H1 (cell line): ENCODE measurements at regions not wholly inside any gene's neighbourhood (a gene's known extent, or its start where the extent isn't known, plus 50 kb on each side); places are given as distances from the start of the nearest gene placed in this dataset.
A peak's percentile ranks its signal among the peaks of the same experiment; 100 is the strongest.

Experiments used
- CTCF ChIA-PET: fragments of 300-600 bp; sonication (Branson Sonifier 250); formaldehyde crosslinking; loops from one replicate; lab custom pipeline; 2021; ENCODE audit not compliant: partially characterized antibody; lab: Charles Lee
- POLR2A ChIA-PET: fragments of 300-600 bp; sonication (Branson Sonifier 250); formaldehyde crosslinking; loops from one replicate; lab custom pipeline; 2021; ENCODE audit warnings: inconsistent platforms; ENCODE audit not compliant: partially characterized antibody; lab: Charles Lee
- DNase-seq, 2 experiments: peaks; one replicate each; pipeline versions ENCODE4 v3.0.0 to v3.0.0-alpha.2; 2010 to 2022; ENCODE audit warnings: low spot score in 2 of 2, low read depth in 1 of 2, mixed read lengths in 1 of 2
- FAIRE-seq: peaks from 2 replicates; lab custom pipeline; 2011; peaks lifted over from hg19 to GRCh38; lab: Jason Lieb, UNC
- H2AFZ ChIP-seq: 2 replicates; pipeline ENCODE4 v1.8.1; 2012; ENCODE audit warnings: low read length, inconsistent platforms
- H2AK5ac ChIP-seq: 2 replicates; pipeline ENCODE4 v1.6.1; 2013; ENCODE audit warnings: low read depth, low read length
- H2BK120ac ChIP-seq: replicated peaks from 2 replicates; pipeline ENCODE3; 2013; ENCODE audit warnings: low read depth, low read length, inconsistent platforms
- H2BK12ac ChIP-seq: 2 replicates; pipeline ENCODE4 v1.6.1; 2013; ENCODE audit warnings: low read depth, low read length
- H2BK15ac ChIP-seq: 2 replicates; pipeline ENCODE4 v1.6.1; 2013; ENCODE audit warnings: low read length
- H2BK20ac ChIP-seq: 2 replicates; pipeline ENCODE4 v1.6.1; 2013; ENCODE audit warnings: low read length
- H2BK5ac ChIP-seq: 2 replicates; pipeline ENCODE4 v1.6.1; 2013; ENCODE audit warnings: low read depth, low read length
- H3K14ac ChIP-seq: 2 replicates; pipeline ENCODE4 v1.6.1; 2013; ENCODE audit warnings: inconsistent platforms; ENCODE audit not compliant: insufficient read length
- H3K18ac ChIP-seq: 2 replicates; pipeline ENCODE4 v1.6.1; 2013; ENCODE audit warnings: low read length; ENCODE audit errors: extremely low read depth
- H3K23ac ChIP-seq: 2 replicates; pipeline ENCODE4 v1.6.1; 2013; ENCODE audit warnings: inconsistent platforms; ENCODE audit not compliant: insufficient read length
- H3K23me2 ChIP-seq: 2 replicates; pipeline ENCODE4 v1.6.1; 2013; ENCODE audit warnings: low read depth, low read length
- H3K27ac ChIP-seq: 2 replicates; pipeline ENCODE4 v1.6.1; 2011; ENCODE audit warnings: low read depth, low read length, inconsistent platforms
- H3K27me3 ChIP-seq, 4 experiments: replicated peaks in 1 of 4; 1 replicate in 1 of 4; 2 replicates in 3 of 4; pipeline versions ENCODE4 v1.6.1 to v1.8.1; 2011 to 2013; ENCODE audit warnings: low read length in 3 of 4, mild to moderate bottlenecking in 3 of 4, inconsistent platforms in 2 of 4, mixed read lengths in 2 of 4, moderate library complexity in 1 of 4; ENCODE audit not compliant: control insufficient read depth in 3 of 4, insufficient read depth in 3 of 4; ENCODE audit errors: extremely low read depth in 1 of 4
- H3K36me3 ChIP-seq, 4 experiments: 2 replicates each; pipeline versions ENCODE4 v1.6.1 to v1.8.1; 2011 to 2013; ENCODE audit warnings: mild to moderate bottlenecking in 4 of 4, low read length in 3 of 4, moderate library complexity in 2 of 4, control low read depth in 1 of 4, inconsistent platforms in 1 of 4; ENCODE audit not compliant: insufficient read depth in 4 of 4, control insufficient read depth in 2 of 4
- H3K4ac ChIP-seq: replicated peaks from 2 replicates; pipeline ENCODE3; 2013; ENCODE audit warnings: low read length, low read depth, mixed read lengths, inconsistent platforms; ENCODE audit not compliant: insufficient read length
- H3K4me1 ChIP-seq, 4 experiments: replicated peaks in 1 of 4; 1 replicate in 1 of 4; 2 replicates in 3 of 4; pipeline versions ENCODE4 v1.6.1 to v1.8.1; 2011 to 2013; ENCODE audit warnings: low read length in 3 of 4, inconsistent platforms in 2 of 4, mixed read lengths in 1 of 4; ENCODE audit not compliant: insufficient read depth in 4 of 4, control insufficient read depth in 3 of 4
- H3K4me2 ChIP-seq, 2 experiments: 2 replicates each; pipeline versions ENCODE4 v1.6.1 to v1.8.1; 2011 to 2013; ENCODE audit warnings: low read depth in 2 of 2, low read length in 2 of 2, control low read depth in 1 of 2, inconsistent platforms in 1 of 2, mild to moderate bottlenecking in 1 of 2; ENCODE audit not compliant: insufficient read depth in 1 of 2
- H3K4me3 ChIP-seq, 4 experiments: fragments of 200-600, 300-600 bp in 1 of 4; sonication (generic), shearing (Covaris generic), sonication (Bioruptor Twin) in 1 of 4; 2 replicates each; pipeline versions ENCODE4 v1.5.1 to v1.8.1; 2011 to 2016; ENCODE audit warnings: low read length in 4 of 4, low read depth in 3 of 4, control low read depth in 2 of 4, inconsistent platforms in 2 of 4, mild to moderate bottlenecking in 2 of 4, mixed read lengths in 1 of 4, moderate library complexity in 1 of 4; ENCODE audit not compliant: insufficient read depth in 2 of 4; ENCODE audit errors: extremely low read depth in 1 of 4
- H3K56ac ChIP-seq: replicated peaks from 2 replicates; pipeline ENCODE3; 2013; ENCODE audit warnings: low read depth, mild to moderate bottlenecking, mixed read lengths, low read length, inconsistent platforms; ENCODE audit not compliant: insufficient read length
- H3K79me1 ChIP-seq: 2 replicates; pipeline ENCODE4 v1.6.1; 2013; ENCODE audit warnings: low read depth, low read length, control low read depth
- H3K79me2 ChIP-seq, 2 experiments: 2 replicates each; pipeline versions ENCODE4 v1.6.1 to v1.8.1; 2012 to 2013; ENCODE audit warnings: low read length in 2 of 2, mild to moderate bottlenecking in 2 of 2, inconsistent platforms in 1 of 2; ENCODE audit not compliant: insufficient read depth in 2 of 2, control insufficient read depth in 1 of 2
- H3K9ac ChIP-seq, 4 experiments: replicated peaks in 1 of 4; 1 replicate in 1 of 4; 2 replicates in 3 of 4; pipeline versions ENCODE4 v1.6.1 to v1.8.1; 2011 to 2013; ENCODE audit warnings: low read depth in 3 of 4, low read length in 3 of 4, control low read depth in 2 of 4, mild to moderate bottlenecking in 2 of 4, moderate library complexity in 2 of 4, inconsistent platforms in 1 of 4; ENCODE audit errors: extremely low read depth in 1 of 4
- H3K9me3 ChIP-seq, 2 experiments: 2 replicates each; pipeline versions ENCODE4 v1.6.1 to v1.8.1; 2012 to 2013; ENCODE audit warnings: mild to moderate bottlenecking in 2 of 2, moderate library complexity in 2 of 2, control low read depth in 1 of 2, inconsistent platforms in 1 of 2, low read depth in 1 of 2, low read length in 1 of 2, mixed read lengths in 1 of 2; ENCODE audit not compliant: insufficient read depth in 2 of 2
- H4K20me1 ChIP-seq, 2 experiments: replicated peaks in 1 of 2; 2 replicates each; pipeline versions ENCODE3 to v1.8.1; 2011 to 2013; ENCODE audit warnings: inconsistent platforms in 2 of 2, low read length in 2 of 2, mild to moderate bottlenecking in 1 of 2; ENCODE audit not compliant: insufficient read depth in 2 of 2, control insufficient read depth in 1 of 2
- H4K5ac ChIP-seq: 2 replicates; pipeline ENCODE4 v1.6.1; 2013; ENCODE audit warnings: low read length, low read depth, mixed read lengths, inconsistent platforms; ENCODE audit not compliant: insufficient read length
- H4K8ac ChIP-seq: 2 replicates; pipeline ENCODE4 v1.8.0; 2013; ENCODE audit warnings: mild to moderate bottlenecking, moderate library complexity, low read length, inconsistent platforms; ENCODE audit not compliant: insufficient read depth; ENCODE audit errors: extremely low read depth
- H4K91ac ChIP-seq: replicated peaks from 2 replicates; pipeline ENCODE3; 2013; ENCODE audit warnings: low read length, mixed read lengths, inconsistent platforms; ENCODE audit not compliant: insufficient read length
- BCL11A ChIP-seq, 2 experiments: IDR thresholded peaks; one replicate each; pipeline ENCODE4 v1.6.1; 2011; ENCODE audit warnings: low read depth in 2 of 2, low read length in 2 of 2, mild to moderate bottlenecking in 2 of 2
- CBX8 ChIP-seq: fragments of 300-800, 300-1000 bp; sonication (generic); IDR thresholded peaks from 2 replicates; pipeline ENCODE4 v1.7.1; 2016; ENCODE audit warnings: low read depth, low read length, borderline replicate concordance
- CREB1 ChIP-seq: IDR thresholded peaks from 2 replicates; pipeline ENCODE4 v1.6.1; 2012; ENCODE audit warnings: inconsistent platforms
- E2F6 ChIP-seq: IDR thresholded peaks from 2 replicates; pipeline ENCODE4 v1.6.1; 2012; ENCODE audit warnings: inconsistent platforms
- EP300 ChIP-seq, 2 experiments: IDR thresholded peaks; 1 replicate in 1 of 2; 2 replicates in 1 of 2; pipeline ENCODE4 v1.6.1; 2011 to 2012; ENCODE audit warnings: low read depth in 2 of 2, low read length in 2 of 2, mild to moderate bottlenecking in 2 of 2, borderline replicate concordance in 1 of 2, inconsistent platforms in 1 of 2, moderate library complexity in 1 of 2
- HDAC6 ChIP-seq: IDR thresholded peaks from one replicate; pipeline ENCODE4 v1.7.1; 2012; ENCODE audit warnings: low read depth, mild to moderate bottlenecking, inconsistent platforms, low read length, moderate library complexity
- KDM1A ChIP-seq: fragments of 200-600, 300-600 bp; sonication (generic); IDR thresholded peaks from 2 replicates; pipeline ENCODE4 v1.7.1; 2016; ENCODE audit warnings: mild to moderate bottlenecking, low read length, borderline replicate concordance
- MAFK ChIP-seq: IDR thresholded peaks from 2 replicates; pipeline ENCODE4 v1.6.1; 2012; ENCODE audit warnings: low read depth, mild to moderate bottlenecking, improper control_type of control experiment, low read length
- POLR2AphosphoS5 ChIP-seq: IDR thresholded peaks from 2 replicates; pipeline ENCODE4 v1.6.1; 2011; ENCODE audit warnings: low read depth, low read length
- RXRA ChIP-seq: IDR thresholded peaks from 2 replicates; pipeline ENCODE4 v1.6.1; 2011; ENCODE audit warnings: low read depth, mild to moderate bottlenecking, low read length, moderate library complexity; ENCODE audit not compliant: insufficient read depth
- SP1 ChIP-seq: IDR thresholded peaks from 2 replicates; pipeline ENCODE4 v1.6.1; 2011; ENCODE audit warnings: low read depth, low read length
- USF2 ChIP-seq: IDR thresholded peaks from 2 replicates; pipeline ENCODE4 v1.6.1; 2011; ENCODE audit warnings: low read length, improper control_type of control experiment
- WGBS, 2 experiments: shearing (Covaris generic) in 1 of 2; methylation state at CpG; one replicate each; pipeline versions ENCODE4 v1.1.6 to v1.1.7; 2013 to 2015; ENCODE audit warnings: low lambda C conversion rate in 2 of 2, mixed read lengths in 2 of 2, inconsistent platforms in 1 of 2, low coverage in 1 of 2, missing lambda C conversion rate in 1 of 2; ENCODE audit not compliant: insufficient replicate concordance in 2 of 2, insufficient coverage in 1 of 2, insufficient read length in 1 of 2; ENCODE audit errors: extremely low coverage in 1 of 2, missing lambda C conversion rate in 1 of 2; 5-methylcytosine and 5-hydroxymethylcytosine counted together

- Histone ChIP-seq H3K23me2 (no peaks in the 10 kb centered on the region), H3K4me1 (peaks cover 0 to 10% (median 1%) of the 10 kb centered on the region in 4 experiments; a peak in 2 of 7 replicates), H3K4me3 (no peak overlapping the region), H2AK5ac (no peak overlapping the region), H3K79me2 (no peaks in the 10 kb centered on the region), H3K9ac (no peak overlapping the region), H3K27me3 (no peaks in the 10 kb centered on the region), H3K56ac (no peak overlapping the region), H2BK12ac (no peak overlapping the region), H4K5ac (no peak overlapping the region), H2AFZ (peak overlapping the region; percentile 43; the same call in 1 of the 2 replicates), H2BK120ac (no peak overlapping the region), H3K9me3 (no peaks in the 10 kb centered on the region), H3K4ac (no peak overlapping the region), H3K18ac (no peak overlapping the region), H4K8ac (no peak overlapping the region), H3K27ac (no peak overlapping the region), H4K20me1 (no peaks in the 10 kb centered on the region), H3K36me3 (no peaks in the 10 kb centered on the region), H4K91ac (no peak overlapping the region), H3K14ac (no peak overlapping the region), H3K23ac (no peak overlapping the region), H2BK15ac (no peak overlapping the region), H2BK5ac (no peak overlapping the region), H2BK20ac (no peak overlapping the region), H3K4me2 (no peak overlapping the region), H3K79me1 (no peaks in the 10 kb centered on the region)
- ChIA-PET CTCF (interaction anchor here (0.7 kb wide), 1 partner anchor 1574 kb away, joined by 3 read pairs; no protein-coding TSS in a partner anchor), POLR2A (no interaction called here)
- DNase-seq = no peak
- FAIRE-seq = no peak
- WGBS, 2 experiments = 87% methylated on average over 2 of the region's 2 CpGs; no CpG with 5 or more reads in 1 of the 2 experiments
- no peak for TF ChIP-seq CREB1
- TF ChIP-seq POLR2AphosphoS5 = no peak
- TF ChIP-seq E2F6 = no peak
- TF ChIP-seq EP300 (IDR thresholded peaks at IDR 0.05; ENCODE audit: borderline replicate concordance in 1 of 2, low read depth in 2 of 2, low read length in 2 of 2) = no peak
- no peak for TF ChIP-seq KDM1A
- no peak for TF ChIP-seq BCL11A (IDR thresholded peaks at IDR 0.05; ENCODE audit: low read depth in 2 of 2, low read length in 2 of 2)
- no peak for TF ChIP-seq USF2
- TF ChIP-seq CBX8 = no peak
- no peak for TF ChIP-seq MAFK
- TF ChIP-seq SP1 = no peak
- no peak for TF ChIP-seq HDAC6
- TF ChIP-seq RXRA = no peak
Observed at GRCh38 chr4:74661427-74662201, 132.7 kb downstream of the BTC start.
